Limb (tissue), 2 donors: ENCODE measurements at regions not wholly inside any gene's neighbourhood (a gene's known extent, or its start where the extent isn't known, plus 50 kb on each side); places are given as distances from the start of the nearest gene placed in this dataset.
A peak's percentile ranks its signal among the peaks of the same experiment; 100 is the strongest.

Experiments
- DNase-seq, 2 donors: peaks; one replicate each; pipeline ENCODE4 v3.0.0-alpha.2; 2016; ENCODE audit errors: extremely low spot score in 2 of 2

DNA sequence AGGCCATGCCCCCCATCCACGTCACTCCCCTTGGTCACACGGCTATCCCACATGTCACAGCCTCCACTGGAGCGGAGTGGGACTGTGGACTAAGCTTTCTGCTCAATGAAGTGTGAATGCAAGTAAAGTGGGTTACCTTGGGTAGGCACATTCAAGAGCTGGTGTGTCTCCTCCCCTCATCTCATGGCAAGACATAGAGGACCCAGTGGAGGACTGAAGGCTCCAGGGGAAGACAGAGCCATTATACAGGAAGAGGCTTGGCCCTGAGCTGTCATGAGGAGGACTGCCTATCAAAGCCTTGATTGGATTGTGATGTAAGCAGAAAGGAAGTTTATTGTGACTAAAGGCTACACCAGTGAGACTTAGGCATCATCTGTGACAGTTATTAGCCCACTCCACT lies 129.2 kb upstream of the CCL2 start:
- no peak for DNase-seq

DNA sequence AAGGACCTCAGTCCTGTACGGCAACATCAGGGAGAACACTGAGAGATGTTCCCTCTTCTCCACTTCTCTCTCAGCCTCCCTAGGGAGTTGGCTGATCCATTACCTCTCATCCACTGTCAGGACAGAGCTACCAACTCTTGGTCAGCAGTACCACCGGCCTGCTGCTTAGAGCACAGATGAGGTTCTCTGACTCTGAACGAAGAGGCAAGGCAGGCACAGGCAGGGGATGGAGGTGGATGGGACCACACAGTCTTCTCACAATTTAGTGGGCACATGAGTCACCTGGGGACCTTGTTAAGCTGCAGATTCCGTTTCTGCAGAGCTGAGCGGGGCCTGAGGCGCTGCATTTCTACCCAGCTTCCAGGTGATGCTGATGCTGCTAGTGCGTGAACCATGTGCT lies 128.6 kb upstream of the CCL2 start:
- DNase-seq: no peak

DNA sequence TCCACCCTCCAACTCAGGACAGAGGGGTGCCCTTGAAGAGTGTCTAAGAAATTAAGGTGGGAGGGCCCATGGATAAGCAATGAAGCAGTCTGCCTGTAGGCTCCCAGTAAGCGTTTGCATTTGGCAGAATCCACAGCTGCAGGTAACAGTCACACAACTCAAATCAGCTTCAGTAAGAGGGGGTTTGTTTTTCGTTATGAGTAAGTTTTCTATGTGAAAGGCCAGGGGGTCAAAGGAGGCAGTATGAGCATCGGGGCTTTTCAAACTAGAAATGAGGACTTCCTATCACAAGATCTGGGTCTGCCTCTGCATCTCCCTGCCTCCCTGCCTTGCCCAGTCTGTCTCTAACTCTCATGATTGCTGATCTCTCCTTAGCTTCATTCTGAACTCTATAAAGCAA lies 128.1 kb upstream of the CCL2 start:
- no peak for DNase-seq

DNA sequence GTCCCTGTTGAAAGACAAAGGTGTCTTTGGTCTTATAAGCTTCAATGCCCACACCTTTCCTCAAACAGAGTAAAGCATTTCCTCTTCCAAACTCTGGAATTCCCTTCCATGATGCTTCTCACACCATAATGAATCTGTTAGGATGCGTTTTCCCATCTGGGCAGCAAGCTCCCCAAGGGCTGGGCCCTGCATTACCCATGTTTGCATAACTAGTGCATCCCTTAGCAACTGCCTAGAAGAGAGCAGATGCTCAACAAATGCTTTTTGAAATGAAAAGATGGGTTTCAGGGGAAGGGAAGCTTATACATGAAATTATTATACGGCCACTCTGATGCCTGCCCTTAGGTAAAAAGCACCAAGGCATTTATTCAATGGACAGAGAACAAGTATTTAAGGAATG lies 124.5 kb upstream of the CCL2 start:
- DNase-seq: no peak

DNA sequence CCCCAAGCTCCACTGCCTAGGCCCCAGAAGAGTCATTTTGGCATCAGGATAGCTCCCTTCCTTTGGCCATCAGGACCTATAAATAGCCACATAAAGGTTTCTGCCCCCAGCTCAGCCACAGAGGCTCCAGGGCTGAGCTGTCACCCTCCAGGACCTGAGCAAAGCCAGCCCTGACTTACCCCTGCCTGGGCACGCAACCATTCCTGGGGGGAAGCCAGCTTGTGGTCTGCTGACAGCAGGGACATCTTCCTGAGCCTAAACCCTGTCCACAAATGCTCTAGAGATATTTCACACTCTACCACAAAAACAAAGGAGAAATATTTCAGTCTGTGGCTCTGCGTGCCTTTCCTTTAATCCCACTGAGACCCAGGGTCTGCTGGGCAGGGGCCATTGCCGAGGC lies 123.7 kb upstream of the CCL2 start:
- no peak for DNase-seq

DNA sequence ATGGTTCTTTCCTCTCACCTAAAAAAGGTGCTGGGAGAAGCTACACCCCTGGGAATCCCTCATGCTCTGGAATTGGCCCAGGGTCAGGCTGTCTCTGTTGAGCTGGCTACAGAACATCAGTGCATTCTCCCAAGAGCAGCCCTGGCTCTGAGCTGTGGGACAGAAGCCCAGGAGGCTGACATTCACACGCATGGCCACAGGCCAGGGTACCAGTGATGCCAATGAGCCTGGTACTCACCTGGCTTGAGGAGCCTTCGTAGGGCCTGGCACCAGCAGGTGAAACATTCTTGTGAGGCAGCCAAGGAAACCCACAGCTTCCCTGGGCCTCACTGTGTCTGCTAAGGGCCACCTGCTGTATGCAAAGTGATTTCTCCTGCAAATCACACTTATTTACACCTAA lies 121.7 kb upstream of the CCL2 start:
- DNase-seq: no peak

DNA sequence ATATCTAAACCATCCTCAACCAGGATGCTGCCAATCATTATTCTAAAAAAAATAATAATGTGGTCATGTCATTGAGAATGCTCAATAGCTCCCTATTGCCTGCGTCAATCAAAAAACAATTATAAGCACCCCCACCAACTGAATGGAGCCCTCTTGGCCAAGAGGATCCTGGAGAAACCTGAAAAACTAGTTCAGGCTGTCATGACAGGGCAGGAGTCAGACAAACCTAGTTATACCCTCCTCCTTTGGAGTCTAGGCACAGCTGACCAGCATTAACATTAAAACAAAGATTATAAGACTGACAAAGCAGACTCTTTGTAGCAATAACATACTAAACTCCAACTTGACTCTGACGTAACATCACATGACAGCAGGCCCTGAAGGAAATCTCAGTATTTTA lies 119.2 kb upstream of the CCL2 start:
- DNase-seq: no peak

DNA sequence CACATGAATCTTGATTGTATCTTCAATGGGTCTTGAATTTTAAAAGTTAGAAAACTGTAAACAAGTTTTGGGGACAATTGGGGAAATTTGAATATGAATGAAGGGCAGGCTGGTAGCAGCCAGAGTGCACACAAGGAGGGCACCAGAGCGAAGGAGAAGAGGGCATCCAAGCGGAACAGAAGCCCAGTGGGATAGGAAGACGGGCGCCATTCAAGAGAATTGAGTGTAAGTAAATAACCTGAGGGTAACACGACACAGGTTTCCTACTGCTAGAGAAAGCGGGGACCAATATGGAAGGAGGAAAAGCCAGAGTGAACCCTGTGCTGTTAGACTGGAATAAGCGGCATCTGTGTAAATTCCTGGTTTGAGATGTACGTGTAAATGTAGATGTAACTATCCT lies 115.1 kb upstream of the CCL2 start:
- no peak for DNase-seq

DNA sequence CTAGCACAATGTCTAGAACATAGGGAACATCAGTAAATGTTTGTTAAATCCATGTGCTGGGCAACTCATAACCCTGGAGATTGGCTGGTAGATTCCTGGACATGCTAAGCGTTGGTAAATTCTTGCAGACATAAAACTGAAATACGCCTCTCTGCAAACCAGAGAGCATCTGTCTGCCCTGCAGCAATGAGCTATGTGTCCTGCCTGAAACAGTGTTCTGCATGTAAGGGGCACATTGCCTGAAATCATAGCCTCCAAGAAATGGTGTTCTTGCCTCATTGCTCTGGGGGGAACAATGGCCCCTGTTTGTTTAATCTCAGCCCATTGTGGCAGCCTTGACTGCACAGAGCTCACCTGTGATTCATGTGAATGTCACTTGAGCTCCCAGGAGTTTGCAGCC lies 113.5 kb upstream of the CCL2 start:
- no peak for DNase-seq

DNA sequence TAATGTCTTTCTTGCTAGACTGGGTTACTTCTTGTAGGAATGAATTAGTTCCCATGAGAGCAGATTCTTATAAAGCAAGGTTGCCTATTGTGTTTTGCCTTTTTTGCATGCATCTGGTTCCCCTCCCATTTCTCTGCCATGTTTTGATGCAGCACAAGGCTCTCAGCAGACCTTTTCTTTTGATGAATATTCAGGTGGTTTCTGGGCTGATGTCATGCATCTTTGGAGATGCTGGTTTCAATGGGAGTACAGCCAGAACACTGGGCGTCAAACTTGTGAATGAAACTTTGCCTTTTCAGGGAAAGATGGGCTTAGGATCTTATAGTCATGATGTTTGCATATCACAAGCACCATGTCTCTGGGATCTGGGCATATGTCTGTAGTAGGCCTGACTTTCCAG lies 111.7 kb upstream of the CCL2 start:
- no peak for DNase-seq

DNA sequence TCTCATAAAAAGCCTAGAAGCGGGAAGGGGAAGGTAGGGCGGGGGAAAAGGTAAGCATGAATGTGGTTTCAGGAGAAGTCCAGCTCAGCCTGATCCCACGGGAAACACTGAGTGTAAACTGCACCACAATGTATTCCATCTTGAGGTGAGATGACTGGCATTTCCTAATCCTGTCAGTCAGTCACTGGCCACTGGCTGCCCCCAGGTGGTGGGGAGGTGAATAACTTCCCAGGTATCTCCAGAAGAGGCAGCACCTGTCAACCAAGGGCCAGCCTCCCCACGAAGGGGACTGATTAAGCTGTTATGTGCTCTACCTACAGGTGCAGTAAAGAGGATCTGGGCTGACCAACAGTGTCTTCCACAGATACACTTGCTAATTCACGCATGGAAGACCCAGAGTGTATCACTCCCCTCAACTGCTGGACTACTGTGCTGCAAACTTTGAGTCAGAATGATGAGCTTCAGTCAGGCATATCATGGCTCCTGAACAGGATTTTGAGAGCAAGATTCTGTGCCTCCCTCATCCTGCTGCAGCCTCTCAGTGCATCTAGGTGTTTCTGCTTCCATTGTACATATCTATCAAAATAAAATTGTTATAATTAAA lies 108.5 kb upstream of the CCL2 start:
- DNase-seq: peak in 1 of 2 donors; percentile 48

DNA sequence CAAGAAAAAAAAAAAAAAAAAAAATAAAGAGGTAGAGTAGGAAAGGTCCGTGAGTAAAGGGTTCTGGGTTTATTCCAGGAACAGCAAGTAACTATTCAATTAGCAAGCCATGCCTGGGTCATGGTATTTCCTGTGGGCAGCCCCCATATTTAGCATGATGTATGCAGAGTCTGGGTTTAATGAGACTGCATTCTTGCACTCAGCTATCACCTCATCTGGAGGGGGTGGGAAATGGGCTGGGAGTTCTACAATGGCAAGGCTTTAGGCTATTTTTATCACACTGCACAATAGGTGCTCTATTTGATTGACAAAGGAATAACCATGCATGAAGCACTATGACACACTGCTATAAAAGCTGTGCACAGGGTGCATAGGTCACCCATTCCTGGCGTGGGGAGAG lies 104.0 kb upstream of the CCL2 start:
- no peak for DNase-seq

DNA sequence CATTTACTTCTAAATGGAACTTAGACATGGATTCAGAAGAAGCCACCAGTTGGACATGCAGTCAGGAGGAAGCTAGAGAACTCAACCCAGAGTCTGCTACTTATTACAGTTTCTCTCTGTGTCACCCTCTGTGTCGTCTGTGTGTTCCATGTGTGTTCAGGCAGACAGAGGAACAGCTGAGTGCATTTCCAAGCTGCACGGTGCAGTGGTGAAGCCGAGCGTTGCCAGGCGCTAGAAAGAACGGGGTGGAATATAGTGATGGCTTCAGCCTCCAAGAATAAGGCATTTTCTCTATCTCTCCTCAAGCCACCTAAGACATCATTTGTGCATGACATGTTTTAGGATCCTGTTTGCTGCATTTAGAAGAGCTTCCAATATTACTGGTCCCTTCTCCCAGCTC lies 101.1 kb upstream of the CCL2 start:
- DNase-seq: no peak

DNA sequence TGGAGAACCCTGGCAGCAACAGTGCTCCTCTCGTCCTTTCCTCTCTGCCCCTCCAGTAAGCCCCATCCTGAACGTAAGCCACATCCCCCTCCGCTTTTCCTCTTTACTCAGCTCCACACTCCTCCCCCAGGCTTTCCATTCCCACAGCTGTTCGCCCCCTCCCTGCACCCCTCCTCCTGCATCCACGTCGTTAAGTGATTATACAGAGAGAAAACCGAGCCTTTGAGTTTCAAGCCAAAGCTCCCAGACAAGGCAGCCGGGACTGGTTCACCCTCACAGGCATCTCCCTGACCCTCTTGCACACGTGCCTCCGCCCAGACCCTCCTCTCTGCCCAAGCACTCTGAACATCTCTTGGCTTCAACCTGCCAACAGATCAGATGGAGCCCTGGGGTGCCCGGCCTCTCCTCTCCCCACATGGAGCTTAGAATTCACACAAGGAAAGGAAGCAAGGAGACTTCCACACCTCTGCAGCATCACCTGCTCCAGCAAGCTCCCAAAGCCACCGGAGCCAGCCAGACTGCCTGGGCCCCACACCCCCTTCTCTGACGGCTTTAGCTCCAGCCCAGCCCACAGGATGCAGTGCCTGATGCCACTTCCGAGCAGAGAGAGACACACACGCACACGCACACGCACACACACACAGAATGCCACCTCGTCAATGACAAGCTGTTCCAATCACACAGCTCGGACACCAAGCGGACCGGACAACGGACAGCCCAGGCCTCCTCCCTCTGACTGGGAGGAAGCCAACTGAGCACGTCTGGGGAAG lies 99.9 kb upstream of the CCL2 start:
- peak; percentile 40 to 63 for DNase-seq

DNA sequence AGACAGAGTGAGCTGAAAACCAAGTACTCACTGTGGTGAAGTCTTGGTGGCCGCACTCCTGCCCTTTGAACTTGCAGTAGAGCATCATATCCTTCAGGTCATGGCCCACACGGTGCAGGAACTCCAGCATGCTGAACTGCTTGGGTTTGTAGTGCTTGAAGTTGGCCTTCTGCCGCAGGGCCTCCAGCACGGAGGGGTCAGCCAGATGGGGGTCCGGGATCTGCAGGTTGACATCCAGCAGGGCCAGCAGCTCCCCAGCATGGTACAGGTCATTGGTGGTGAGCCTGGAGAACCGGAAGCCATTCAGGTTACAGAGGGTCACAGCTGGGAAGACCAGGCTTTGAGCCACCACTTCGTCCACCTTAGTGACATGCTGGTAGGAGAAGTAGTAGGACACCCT lies 99.1 kb upstream of the CCL2 start:
- DNase-seq: no peak

DNA sequence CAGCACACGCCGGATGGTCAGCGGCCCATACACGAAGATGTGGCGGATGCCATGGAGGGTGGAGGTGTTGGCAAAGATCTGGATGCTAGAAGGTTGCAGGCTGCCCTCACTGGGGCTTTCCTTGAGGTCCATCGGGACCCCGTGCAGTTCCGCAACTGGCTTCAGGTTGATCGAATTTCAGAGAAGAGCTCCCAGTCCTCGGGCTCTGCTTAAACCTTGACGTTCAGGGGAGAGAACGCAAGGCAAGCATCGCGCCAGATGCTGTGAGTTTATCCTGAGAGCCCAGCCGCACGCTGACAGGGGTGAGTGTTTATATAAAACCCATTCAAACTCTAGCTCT lies 98.7 kb upstream of the CCL2 start:
- DNase-seq: no peak

DNA sequence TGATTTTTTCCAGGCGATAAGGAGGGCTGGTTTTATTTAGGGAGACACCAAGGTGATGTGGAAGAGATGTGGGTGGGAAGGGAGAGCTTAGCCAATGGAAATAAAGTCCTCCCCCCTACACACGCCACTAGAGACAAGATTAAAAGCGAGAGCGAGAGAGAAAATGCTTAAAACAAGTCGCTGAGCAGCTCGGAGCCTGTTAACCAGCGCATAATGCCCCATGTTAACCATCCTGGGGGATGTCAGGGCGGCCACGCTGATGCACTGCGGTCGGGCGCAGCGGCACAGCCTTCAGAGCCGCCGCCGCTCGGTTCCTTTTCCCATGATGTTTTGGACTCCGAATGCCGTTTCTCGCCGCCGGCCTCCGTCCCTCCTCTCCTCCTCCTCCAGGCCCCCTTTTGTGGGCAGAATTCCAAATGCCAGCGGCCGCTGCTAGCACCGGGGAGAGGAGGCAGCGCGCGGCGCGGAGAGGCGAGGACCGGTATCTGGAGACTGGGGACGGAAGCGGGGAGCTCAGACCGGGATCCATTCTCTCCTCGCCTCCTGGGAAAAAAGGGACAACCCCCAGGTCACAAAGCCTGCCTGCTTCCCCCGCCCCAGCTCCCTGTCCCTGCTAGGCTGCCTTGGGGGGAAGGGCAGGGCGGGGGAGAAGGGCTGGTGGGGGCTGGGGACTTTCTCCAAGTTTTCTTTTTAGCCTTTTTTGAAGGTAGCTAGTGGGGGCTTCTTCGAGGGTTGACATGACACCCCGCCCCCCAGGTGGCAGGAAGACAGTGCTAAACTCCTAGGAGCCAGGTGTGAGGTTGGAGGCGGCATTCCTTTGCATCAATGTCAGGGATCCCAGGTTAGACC lies 98.1 kb upstream of the CCL2 start:
- peak; percentile 36 to 72 for DNase-seq

DNA sequence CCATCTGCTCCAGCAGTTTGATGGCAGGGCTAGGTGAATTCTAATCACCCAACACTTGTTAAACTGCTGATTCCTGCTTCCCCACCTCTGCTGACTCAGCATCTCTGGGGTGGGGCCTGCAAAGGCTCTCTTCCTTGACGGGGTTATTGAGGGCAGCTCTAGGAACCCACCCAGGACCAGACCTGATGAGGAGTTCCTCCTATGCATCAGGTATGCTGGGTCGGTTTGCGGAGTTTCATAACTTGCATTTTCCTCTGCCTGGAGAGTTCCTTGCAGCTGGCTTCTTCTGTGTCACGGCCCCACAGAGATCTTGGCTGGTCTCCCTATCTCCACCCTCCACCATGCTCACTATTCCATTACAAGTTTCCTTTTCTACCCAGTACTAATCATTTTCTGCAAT lies 93.4 kb upstream of the CCL2 start:
- DNase-seq: no peak

DNA sequence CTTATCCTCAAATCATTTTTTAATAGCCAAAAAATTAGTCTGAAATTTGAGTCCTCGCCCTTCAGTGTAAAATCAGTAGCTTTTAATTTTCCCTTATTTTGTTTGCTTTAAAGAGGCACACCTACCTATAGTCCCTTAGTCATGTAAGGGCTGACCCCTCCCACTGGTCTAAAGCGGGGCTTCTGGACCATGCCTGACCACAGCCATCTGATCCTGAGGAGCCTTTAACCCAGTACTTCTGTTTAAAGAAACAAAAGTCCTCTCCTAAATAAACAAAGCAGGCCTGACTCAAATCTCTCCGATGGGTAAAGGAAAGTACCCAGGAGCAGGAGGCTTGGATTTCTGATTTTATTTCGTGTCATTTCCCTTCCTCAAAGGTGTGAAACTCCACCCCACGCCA lies 92.0 kb upstream of the CCL2 start:
- DNase-seq: no peak

DNA sequence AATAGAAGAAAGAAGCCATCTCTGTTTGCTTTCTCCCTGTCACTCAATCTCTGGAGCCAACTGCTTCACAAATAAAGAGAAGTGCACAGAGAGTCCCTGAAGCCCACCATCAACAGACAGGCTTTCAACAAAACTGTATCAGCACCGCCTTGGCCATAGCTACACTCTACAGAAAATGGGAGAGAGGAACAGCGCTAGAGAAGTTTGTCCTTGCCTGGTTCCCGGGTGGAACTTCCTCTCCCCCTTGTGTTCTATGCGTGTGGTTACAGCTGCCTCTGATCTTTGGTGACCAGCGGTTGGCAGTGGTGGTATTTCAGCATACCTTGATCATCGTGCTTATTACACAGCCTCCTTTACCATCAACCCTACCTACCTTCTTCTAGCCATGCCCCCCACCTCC lies 91.4 kb upstream of the CCL2 start:
- DNase-seq: peak in 1 of 2 donors; percentile 47

DNA sequence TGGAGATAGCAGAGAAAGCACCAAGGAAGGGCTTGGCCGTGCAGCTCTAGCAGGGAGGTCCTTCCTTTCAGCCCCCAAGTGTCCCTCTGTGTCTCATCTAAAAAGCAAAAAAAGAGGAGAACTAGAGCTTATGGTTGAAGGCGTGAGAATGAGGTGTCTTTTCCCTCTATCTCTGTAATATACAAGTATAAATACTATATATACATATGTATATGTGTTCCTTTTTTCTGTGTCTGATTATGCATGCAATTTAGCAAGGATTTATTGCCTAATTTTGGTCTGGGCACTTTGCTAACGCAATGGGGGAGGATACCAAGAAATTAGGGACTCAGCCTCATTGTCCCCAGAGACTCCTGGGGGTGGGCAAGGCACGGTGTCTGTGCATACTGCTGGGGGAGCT lies 90.2 kb upstream of the CCL2 start:
- DNase-seq: no peak

DNA sequence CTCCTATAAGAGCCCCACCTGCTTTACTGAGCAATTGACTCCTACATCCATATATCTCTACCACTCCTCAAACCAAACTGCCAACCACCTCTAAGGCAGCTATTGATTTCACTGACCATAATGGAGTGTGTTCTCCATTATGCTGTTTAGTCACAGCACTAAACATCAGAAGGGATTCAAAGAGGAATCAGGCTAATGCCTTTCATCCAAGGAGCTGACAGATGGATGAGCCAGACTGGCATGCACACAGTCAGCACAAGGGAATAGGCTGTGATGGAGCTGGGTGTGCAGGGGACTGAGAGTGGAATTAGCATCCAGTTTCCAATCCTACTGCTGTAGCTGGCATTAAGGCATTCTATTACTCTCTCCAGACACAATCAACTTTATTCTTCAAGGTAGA lies 88.7 kb upstream of the CCL2 start:
- no peak for DNase-seq

DNA sequence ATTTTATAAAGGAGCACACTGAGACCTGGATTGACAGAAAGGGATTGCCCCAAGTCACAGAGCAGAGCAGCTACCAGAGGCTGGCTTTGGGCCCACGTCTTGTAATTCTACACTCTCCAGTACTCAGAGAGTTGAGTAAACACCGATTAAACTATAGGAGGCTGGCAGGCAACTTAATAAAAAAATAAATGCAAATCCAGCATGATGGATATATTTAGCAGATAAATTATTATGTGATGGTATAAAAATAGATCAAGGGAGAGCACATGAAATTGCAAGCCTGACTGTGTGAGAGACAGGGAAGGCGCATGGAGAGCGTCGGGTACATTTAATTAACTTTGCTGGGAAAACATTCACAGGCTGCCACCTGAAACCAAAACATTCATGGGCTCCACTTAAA lies 87.7 kb upstream of the CCL2 start:
- DNase-seq: no peak
